ENCODE measurements at regions not wholly inside any gene's neighbourhood (a gene's known extent, or its start where the extent isn't known, plus 50 kb on each side); places are given as distances from the start of the nearest gene placed in this dataset.

GRCh38 chr2:2848621-2849333 lies 517.7 kb upstream of the MYT1L start:
- TF ChIP-seq, protein P1, sequence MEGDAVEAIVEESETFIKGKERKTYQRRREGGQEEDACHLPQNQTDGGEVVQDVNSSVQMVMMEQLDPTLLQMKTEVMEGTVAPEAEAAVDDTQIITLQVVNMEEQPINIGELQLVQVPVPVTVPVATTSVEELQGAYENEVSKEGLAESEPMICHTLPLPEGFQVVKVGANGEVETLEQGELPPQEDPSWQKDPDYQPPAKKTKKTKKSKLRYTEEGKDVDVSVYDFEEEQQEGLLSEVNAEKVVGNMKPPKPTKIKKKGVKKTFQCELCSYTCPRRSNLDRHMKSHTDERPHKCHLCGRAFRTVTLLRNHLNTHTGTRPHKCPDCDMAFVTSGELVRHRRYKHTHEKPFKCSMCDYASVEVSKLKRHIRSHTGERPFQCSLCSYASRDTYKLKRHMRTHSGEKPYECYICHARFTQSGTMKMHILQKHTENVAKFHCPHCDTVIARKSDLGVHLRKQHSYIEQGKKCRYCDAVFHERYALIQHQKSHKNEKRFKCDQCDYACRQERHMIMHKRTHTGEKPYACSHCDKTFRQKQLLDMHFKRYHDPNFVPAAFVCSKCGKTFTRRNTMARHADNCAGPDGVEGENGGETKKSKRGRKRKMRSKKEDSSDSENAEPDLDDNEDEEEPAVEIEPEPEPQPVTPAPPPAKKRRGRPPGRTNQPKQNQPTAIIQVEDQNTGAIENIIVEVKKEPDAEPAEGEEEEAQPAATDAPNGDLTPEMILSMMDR (IDR thresholded peaks at IDR 0.05): no peak
- TF ChIP-seq POLR2A (IDR thresholded peaks at IDR 0.05): no peak
- TF ChIP-seq POLR2AphosphoS5 (IDR thresholded peaks at IDR 0.05): no peak
